ENCODE measurements at regions not wholly inside any gene's neighbourhood (a gene's known extent, or its start where the extent isn't known, plus 50 kb on each side); places are given as distances from the start of the nearest gene placed in this dataset.
"Not testable (repeated sequence)": the region's sequence is repeated elsewhere in the genome, so short reads cannot be mapped to it uniquely, and the experiment has no call there.

DNA sequence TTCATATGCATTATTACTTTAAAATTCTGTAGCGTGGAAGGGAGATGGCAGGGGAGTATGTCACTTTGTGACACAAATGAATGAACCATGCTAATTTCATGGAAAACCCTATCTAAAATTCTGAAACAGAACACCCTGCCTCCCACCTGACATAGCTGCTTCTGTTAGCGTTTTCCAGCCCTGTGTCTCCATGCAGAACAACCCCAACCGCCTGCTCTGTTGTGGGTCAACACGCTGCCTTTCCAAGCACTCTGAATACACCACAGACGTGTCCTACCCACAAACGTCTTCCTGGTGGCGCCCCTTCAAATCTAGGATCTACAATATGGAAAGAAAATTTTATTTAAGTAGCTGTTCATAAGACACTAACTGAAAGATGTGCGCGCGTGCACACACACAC is 238.6 kb downstream of the TRIML1 start:
- no peak for DNase-seq

DNA sequence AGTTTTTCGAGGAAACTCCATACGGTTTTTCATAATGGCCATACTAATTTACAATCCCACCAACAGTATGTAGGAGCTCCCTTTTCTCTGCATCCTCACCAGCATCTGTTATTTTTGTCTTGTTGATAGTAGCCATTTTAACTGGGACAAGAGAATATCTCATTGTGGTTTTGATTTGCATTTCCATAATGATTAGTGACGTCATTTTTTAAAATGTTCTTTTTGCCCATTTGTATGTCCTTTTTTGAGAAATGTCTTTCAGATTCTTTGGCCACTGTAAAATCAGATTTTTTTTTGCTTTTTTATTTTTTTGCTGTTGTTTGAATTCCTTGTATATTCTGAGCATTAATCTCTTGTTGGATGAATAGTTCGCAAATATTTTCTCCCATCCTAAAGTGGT is 243.9 kb downstream of the TRIML1 start:
- DNase-seq, result no peak

DNA sequence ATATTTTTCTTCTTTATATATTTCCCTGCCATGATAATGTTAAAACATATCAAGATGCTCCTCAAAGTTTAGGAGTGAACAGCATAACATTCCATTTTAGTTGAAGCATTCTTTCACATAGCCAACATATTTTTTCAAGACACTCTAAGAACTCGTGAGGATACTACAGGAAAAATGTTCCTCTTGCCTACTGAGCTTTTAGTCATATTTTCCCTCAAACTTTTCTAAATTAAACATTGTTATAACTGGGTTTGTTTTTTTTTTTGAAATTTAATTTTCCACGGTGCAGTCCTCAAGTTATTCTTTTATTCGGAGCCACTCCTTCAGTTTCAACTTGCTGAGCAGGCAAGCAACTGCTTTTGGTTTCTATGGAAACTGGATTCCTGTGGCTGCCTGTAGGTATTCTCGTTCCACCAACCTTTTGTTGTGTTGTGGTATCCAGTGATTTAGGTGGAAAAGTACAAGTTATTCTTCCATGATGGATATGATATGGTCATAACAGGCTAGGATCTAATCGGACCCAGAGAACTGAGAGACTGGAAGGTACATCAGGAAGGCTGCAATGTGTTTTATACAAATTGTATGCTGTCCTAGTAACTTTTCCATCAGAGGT is 248.0 kb downstream of the TRIML1 start:
- no peak for DNase-seq

DNA sequence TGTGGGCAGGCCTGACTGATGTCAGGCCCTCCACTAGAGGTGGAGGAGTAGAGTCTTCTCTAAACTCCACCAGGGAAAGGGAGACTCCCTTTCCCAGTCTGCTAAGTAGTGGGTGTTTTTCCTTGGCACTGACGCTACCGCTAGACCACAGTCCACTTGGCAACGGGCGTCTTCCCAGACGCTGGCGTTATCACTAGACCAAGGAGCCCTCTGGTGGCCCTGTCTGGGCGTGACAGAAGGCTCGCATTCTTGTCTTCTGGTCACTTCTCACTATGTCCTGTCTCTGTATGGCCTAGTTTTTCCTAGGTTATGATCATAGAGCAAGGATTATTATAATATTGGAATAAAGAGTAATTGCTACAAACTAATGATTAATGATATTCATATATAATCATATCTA is 252.1 kb downstream of the TRIML1 start:
- not testable (repeated sequence) for DNase-seq

DNA sequence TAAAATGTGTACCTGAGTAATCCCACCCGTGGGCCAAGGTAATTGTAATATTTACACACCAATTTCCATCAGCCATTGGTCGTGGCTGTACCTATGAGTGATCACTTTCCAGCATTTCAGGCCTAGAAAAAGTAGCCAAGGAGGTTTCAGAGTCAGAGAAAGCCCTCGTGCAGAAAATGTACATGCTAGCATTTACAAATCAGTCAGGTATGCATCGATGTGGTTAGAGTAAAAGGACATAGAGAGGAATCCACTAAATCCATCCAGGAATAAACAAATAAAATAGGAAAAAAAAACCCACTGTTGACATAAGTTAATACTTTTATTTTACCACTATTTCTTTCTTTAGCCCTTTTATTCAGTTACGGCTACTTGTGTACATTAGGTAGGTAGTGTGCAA is 256.8 kb downstream of the TRIML1 start:
- DNase-seq, result no peak

DNA sequence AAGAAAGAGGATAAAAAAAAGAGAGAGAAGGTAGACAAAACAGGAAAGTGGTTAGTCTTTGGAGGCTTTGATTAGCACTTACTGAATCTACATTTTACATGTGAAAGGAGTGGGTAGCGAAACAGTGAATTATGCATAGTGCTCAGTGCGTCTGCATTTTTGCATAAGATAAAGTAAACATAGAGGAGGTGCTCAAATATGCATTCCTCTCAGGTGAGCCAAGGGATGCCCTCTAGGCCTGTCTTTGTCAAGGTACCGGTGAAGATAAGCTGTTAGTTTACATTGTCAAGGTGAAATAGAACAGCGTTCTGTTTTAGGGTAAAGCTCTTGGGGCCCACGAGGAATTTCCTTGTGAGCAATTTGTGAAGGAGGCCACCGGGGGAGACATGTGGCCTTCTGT is 260.6 kb downstream of the TRIML1 start:
- DNase-seq, result no peak

DNA sequence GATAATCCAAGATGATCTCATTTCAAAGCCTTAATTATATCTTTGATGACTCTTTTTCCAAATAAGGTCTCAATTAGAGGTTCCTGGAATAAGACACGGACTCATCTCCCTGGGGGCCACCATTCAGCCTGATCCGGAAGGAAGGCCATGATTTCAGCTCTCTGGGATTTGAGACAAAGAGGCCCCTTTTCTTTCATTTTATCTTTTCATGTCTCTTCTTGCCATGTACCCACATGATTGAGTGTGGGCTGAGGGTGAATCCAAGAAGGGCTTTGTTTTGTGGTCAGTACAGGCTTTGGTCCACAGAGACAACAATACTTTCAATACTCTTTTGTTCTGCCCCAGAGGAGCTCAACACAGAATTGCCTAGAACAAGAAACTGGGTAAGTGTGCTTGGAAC is 261.2 kb downstream of the TRIML1 start:
- no peak for DNase-seq

DNA sequence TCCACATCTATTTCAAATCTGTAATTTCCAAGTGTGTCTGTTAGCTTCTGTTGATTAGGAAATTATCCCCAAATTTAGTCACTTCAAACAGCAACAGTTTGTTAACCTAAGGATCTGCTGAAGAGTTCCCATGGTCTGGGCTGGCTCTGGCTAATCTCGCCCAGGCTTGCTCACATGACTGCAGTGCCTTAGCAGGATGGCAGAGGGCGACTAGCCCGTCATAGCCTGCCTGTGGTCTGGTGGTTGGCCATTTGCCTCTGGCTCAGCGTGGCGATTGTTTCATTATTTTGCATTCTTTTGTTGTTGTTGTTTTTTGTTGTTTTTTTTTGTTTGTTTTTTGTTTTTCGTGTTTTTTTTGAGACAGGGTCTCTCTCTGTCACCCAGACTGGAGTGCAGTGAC is 264.0 kb downstream of the TRIML1 start:
- no peak for DNase-seq

DNA sequence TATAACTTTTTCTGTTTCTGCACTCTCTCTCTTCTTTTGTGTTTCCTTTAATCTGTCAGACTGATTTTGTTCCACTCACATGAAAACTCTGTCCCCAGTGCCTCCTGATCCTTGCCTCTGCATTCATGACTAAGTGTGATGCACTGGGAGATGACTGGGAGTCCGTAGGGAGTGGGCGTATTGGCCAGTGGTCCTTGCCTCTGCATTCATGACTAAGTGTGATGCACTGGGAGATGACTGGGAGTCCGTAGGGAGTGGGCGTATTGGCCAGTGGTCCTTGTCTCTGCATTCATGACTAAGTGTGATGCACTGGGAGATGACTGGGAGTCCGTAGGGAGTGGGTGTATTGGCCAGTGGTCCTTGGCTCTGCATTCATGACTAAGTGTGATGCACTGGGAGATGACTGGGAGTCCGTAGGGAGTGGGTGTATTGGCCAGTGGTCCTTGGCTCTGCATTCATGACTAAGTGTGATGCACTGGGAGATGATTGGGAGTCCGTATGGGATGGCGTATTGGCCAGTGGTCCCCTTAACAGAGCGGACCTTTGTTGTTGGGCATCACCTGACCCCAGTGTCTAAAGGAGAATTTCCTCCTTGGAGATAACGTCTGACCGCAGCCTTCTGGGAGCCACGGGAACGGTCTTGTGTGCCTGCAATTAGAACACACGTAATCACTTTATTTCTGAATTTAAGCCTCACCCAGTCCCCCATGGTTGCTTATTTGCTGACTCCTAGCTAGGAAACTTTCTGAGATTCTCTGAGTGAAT is 266.0 kb downstream of the TRIML1 start:
- not testable (repeated sequence) for DNase-seq

DNA sequence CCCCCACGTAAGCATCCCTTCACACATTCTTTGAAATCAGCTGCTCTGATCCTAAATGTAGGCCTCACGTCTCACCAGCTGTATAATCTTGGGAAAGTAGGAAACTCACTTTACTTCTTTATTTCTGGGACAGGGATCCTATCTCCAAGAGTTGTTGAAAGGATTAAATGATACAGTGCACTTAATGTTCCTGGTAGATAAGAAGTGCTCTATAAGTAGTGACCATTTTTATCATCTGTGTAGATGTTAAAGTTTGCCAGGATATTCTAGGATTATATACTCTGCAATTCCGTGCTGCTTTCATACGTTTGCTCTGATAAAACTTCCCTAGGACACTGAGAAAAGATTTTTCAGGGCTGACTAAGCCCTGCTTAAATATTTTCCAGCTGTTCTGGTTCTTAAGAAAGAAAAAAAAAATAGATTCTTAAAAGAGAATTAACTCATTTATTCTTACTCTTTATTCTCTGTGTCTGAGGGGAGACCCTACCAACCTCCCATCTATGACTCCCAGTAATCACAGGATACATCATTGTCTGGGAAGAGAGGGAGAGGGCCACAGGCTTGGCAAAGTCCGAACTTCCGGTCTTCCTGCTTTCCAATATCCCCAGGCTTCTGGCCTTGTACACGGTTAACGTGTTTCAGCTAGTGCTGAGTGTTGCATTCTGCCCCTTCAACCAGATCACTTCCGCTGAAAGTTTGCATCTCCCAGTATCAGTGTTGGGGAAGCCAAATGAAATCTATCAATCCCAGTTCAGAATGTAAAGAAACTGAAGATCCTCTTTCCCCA is 269.2 kb downstream of the TRIML1 start:
- no peak for DNase-seq

DNA sequence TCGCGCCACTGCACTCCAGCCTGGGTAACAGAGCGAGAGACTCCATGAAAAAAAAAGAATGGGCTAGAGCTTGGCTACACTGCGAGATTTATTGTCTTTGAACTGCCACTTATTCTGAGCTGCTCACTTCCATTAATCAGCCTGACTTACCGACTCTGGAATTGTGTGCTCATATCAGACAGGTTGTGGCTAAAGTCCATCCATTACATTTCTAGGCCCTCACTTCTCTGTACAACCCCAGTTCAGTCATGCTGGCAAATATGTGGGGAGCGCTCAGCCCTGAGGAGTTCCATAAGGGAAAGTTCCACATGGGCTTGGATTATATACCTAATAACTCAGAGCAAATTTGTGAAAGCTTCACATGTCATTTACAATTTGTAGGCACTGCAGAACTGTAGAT is 270.6 kb downstream of the TRIML1 start:
- DNase-seq, result no peak

DNA sequence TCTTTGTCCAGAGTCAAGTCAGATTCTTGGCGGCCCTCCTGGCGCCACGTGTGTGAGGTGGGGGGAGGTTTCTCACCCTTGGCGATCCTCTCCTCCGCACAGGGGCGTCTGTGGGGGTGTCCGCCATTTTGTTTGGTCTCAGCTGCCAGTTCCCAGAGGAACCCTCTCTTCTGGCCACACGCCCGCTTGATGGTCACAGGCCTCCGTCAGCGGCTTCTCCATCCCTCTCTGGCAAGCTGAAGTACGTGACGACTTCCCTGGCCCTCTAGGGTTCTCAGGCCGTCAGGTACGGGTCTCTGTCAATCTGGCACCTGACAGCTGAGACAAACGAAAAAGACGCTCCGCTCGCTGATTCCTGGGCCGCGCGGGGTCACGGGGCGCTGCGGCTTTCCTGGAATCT is 272.6 kb downstream of the TRIML1 start:
- no peak for DNase-seq

DNA sequence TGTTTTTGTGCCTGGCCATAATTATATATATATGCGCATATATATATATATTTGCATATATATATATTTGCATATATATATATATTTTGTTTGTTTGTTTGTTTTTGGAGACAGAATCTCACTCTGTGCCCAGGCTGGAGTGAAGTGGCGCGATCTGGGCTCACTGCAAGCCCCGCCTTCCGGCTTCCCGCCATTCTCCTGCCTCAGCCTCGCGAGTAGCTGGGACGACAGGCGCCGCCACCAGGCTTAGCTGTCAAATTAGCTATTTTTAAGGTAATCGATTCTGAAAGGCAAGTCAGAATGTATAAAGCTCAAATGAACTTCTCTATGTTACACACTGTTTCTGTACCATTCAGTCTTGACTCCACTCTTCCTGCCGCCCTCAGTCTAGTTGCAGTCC is 273.3 kb downstream of the TRIML1 start:
- DNase-seq, result no peak

DNA sequence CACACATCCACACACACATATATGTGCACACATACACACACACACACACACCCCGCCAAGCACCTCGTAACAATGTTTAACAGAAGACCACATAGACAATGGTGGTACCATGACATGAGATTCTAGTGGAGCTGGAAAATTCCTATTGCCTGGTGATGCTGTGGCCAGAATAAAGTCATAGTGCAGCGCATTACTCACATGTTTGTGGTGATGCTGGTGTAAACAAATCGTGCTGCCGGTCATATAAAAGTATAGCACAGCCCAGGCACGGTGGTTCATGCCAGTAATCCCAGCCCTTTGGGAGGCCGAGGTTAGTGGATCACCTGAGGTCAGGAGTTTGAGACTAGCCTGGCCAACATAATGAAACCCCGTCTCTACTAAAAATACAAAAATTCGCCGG is 275.2 kb downstream of the TRIML1 start:
- no peak for DNase-seq

DNA sequence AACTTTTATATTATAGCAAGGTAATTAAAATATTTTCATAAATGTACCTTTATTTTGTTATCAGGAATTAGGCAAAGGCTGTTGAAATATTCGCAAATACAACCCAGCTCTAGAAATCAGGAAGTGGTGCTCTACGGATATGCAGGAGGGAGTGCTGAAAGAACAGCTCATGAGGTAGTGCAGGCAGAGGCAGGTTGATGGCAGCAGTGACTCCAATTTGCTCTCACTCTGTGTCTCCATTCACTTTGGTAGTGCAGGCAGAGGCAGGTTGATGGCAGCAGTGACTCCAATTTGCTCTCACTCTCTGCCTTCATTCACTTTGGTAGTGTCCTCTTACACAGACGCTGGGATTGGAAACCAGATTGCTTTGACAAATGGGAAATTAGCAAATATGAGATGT is 277.9 kb downstream of the TRIML1 start:
- no peak for DNase-seq

DNA sequence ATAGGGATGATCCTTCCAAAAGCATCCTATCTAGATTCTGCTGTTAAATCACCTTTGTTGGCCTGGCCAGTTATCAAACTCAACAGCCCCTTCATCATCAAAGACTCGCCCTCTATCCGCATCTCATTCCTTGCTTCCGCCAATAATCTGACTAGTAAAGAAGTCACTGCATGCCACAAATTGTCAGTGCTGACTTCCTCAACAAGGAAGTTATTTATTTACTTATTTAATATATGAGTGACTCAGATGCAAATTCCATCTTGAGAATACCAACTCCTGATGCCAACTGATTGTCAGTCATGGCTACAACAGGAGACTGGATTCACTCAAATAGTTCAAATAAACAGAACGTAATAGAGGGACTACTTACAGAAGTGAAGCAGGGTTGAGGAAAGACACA is 283.8 kb downstream of the TRIML1 start:
- no peak for DNase-seq

DNA sequence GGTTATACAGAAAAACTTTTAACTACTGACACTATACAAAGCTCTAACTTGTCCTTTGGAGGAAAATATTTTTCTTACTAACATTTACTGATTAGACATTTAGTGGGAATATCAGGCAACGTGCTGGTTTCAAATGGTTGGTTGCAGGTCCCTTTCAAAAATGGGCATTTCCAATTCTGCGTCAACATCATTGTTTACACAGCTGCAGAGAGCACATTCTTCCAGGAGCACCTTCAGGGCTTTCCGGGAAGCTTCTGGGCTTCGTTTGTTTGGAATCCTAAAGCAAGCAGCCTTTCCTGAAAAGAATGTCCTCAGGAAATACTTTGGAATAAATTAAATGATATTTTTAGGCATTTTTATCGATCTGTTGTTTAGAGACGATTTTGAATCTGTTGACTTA is 289.7 kb downstream of the TRIML1 start:
- DNase-seq, result no peak

DNA sequence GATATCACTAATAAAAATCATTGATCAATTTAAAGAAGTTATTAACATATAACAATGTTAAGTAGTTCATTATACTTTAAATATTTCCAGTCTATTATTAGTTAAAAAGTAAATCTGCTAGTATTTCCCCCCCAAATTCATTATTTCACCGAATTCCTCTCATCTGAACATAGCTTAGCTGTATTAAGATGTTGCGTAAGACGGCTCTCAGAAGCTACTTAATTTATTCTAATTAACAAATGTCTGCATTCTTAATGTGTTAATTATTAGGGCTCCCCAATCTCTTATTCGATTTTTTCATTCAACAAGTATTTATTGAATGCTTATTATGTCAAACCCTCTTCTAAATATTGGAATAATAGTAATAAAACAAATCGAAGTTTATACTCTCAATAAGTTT is 290.7 kb downstream of the TRIML1 start:
- no peak for DNase-seq

DNA sequence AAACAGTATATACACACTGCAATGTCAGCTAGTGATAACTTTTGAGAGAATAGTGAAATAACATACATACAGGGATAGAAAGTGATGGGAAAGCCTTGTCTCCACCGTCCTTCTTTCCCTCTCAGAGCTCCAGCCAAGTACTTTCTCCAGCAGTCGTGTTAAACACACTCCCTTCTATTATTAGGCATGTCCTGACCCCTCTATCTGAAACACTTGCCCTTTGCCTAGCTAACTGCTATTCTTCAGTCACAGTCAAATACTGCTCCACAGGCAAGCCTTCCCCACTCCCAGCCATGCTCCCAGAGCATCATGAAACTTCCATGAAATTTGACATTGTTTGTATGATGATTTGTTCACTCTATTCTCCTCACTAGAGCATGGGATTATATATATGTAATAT is 291.1 kb downstream of the TRIML1 start:
- DNase-seq, result no peak

DNA sequence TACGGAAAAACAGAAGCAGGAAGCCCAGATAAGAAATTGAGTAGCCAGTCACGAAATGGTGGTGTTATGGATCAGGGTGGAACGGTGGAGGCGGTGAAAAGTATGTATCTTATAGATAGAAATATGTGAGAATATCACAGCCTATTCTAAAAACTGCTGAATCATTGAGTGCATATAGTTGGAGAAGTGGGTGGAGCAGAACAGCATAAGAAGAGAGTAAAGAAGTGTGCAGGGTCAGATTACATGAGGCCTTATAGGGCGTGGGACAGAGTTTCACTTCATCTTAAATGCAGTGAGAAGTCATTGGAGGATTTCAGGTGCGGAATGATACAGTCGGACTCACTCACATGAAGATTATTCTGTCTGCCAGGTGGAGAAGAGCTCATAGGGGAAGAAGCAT is 293.1 kb downstream of the TRIML1 start:
- no peak for DNase-seq

DNA sequence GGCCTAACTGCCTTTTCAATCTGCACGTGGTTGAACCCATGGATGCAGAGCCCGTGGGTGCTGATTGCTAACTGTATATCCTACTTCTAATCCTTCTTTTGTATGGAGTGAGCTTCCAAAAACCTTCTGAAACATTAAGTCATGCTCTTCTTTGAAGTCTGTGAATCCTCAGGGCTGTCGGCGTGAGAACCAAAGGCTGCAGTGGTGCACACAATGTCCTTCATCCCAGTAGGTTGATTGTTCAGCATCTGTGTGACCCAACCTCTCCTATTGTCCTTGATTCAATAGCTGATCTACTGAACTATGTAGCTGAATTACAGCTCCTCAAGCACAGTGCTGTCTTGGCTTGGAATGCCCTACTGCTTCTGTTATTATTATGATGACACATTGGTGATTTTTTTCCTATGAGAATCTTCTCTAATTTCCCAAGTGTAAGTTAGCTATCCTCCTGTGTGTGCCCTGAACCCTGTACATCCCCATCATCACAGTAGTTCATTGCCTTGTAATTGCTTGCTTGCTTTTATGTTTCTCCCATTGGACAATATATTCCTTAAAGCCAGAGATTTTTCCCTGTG is 294.6 kb downstream of the TRIML1 start:
- no peak for DNase-seq

DNA sequence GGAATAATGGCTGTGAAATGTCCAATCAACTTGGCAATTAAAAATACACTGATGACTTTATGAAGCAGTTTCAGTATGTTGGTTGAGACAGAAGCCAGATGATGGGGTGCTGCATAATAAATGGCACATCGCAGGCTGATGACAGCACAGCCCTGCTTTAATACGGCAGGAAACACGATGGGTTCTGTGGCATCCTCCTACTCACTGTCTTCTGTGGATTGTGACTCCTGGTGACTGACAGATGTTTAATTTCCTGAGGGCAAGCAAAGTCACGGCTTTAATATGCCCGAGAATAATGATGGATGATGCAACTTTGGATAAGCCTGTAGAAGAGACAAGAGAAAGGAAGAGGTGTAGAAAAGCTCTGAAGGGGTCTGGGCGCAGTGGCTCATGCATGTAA is 295.4 kb downstream of the TRIML1 start:
- DNase-seq, result no peak

DNA sequence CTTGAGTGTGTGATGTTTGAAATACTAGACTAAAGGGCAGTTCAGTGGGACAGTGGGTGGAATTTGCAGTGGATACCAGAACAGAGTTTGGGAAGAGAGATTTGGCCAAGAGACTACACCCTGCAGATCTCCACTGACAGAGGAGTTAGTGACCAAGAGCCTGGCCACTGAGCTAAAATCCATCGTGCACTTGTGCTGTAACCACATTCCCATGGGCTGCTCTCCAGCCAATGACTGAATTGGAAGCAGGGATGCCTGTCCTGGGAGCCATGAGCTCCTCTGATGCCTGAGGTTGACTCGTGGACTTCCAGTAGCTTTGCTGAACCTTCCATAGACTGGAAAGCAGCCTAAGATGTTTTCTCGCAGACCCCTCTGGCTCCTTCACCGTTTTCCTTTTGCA is 296.1 kb downstream of the TRIML1 start:
- DNase-seq, result no peak

DNA sequence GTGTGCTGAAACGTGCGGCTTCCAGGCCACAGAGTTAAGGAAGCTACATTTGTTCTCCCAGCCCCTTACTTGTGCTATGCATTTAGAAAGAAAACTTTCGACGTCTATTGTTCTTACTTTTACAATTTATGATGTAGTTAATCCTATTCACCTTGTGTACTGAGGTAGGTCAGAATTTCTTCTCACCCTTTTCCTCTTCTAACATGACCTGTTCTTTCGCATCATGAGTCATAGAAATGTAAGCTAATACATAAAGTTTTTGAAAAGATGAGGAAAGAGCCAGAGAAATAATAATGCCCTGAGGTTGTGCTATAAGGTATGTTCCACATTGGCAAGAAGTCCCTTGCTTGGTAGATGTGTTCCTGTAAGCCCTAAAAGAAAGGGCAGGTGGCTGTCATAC is 298.3 kb downstream of the TRIML1 start:
- DNase-seq, result no peak

Measured in NCI-H2171 treated with DMSO at 0.1 percent for 48 hours (cell line).